ENCODE measurements at regions not wholly inside any gene's neighbourhood (a gene's known extent, or its start where the extent isn't known, plus 50 kb on each side); places are given as distances from the start of the nearest gene placed in this dataset.

DNA sequence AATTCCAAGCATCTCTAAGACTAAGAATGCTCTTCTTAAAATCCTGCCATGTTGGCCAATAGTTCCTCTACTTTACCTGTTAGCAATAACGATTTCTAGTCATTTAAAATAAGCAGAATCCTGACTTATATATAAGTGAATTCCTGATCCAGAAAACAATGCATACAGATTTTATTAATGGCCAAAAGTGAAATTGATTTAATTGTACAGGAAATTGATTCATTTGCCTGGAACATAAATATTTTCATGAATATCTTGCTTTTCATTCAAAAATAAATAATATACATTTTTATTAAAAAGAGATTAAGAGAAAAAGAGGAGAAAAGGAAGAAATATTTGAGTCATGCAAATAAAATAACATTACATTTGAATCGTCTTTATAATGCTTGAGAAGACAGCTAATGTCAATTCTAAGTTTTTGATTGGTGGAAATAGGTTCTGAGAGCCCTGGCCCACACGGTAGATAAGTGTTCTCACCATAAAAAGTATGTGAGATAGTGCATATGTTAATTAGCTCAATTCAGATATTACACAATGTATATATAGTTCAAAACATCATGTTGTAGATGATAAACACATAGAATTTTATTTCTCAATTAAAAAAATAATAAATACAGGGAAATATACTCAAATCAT lies 323.2 kb upstream of the MIR17HG start:
- TF ChIP-seq, protein P1, sequence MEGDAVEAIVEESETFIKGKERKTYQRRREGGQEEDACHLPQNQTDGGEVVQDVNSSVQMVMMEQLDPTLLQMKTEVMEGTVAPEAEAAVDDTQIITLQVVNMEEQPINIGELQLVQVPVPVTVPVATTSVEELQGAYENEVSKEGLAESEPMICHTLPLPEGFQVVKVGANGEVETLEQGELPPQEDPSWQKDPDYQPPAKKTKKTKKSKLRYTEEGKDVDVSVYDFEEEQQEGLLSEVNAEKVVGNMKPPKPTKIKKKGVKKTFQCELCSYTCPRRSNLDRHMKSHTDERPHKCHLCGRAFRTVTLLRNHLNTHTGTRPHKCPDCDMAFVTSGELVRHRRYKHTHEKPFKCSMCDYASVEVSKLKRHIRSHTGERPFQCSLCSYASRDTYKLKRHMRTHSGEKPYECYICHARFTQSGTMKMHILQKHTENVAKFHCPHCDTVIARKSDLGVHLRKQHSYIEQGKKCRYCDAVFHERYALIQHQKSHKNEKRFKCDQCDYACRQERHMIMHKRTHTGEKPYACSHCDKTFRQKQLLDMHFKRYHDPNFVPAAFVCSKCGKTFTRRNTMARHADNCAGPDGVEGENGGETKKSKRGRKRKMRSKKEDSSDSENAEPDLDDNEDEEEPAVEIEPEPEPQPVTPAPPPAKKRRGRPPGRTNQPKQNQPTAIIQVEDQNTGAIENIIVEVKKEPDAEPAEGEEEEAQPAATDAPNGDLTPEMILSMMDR (IDR thresholded peaks at IDR 0.05): no peak
- no peak for TF ChIP-seq POLR2A (IDR thresholded peaks at IDR 0.05)

Data from esophagus squamous epithelium (tissue), 4 donors.